H9 (cell line): ENCODE measurements at regions not wholly inside any gene's neighbourhood (a gene's known extent, or its start where the extent isn't known, plus 50 kb on each side); places are given as distances from the start of the nearest gene placed in this dataset.

Experiments used
- DNase-seq: peaks from one replicate; pipeline ENCODE4 v3.0.0-alpha.2; 2017
- H2AFZ ChIP-seq: one replicate; pipeline ENCODE4 v1.6.1; 2013; ENCODE audit warnings: mild to moderate bottlenecking, low read length, control low read depth, moderate library complexity
- H2AK5ac ChIP-seq: 2 replicates; pipeline ENCODE4 v1.6.1; 2013; ENCODE audit warnings: low read length, control low read depth, mixed read lengths; ENCODE audit not compliant: insufficient read length
- H2BK120ac ChIP-seq: one replicate; pipeline ENCODE4 v1.6.1; 2013; ENCODE audit warnings: low read depth, mild to moderate bottlenecking, low read length, control low read depth, inconsistent platforms; ENCODE audit not compliant: poor library complexity, severe bottlenecking
- H2BK12ac ChIP-seq: 2 replicates; pipeline ENCODE4 v1.6.1; 2013; ENCODE audit warnings: low read length, control low read depth, mixed read lengths, low read depth; ENCODE audit not compliant: insufficient read length
- H2BK15ac ChIP-seq: 2 replicates; pipeline ENCODE4 v1.6.1; 2013; ENCODE audit warnings: low read depth, low read length, control low read depth
- H2BK20ac ChIP-seq: one replicate; pipeline ENCODE4 v1.6.1; 2013; ENCODE audit warnings: low read depth, mild to moderate bottlenecking, low read length, control low read depth, inconsistent platforms; ENCODE audit not compliant: poor library complexity, severe bottlenecking
- H2BK5ac ChIP-seq: 2 replicates; pipeline ENCODE4 v1.6.1; 2013; ENCODE audit warnings: low read length, control low read depth, mixed read lengths; ENCODE audit not compliant: insufficient read length
- H3K14ac ChIP-seq: 2 replicates; pipeline ENCODE4 v1.6.1; 2013; ENCODE audit warnings: low read length, control low read depth; ENCODE audit not compliant: insufficient read depth
- H3K18ac ChIP-seq: 2 replicates; pipeline ENCODE4 v1.6.1; 2013; ENCODE audit warnings: low read depth, mild to moderate bottlenecking, mixed read lengths, low read length, control low read depth; ENCODE audit not compliant: insufficient read length
- H3K23ac ChIP-seq: 2 replicates; pipeline ENCODE4 v1.6.1; 2013; ENCODE audit warnings: low read length, control low read depth, mixed read lengths, low read depth; ENCODE audit not compliant: insufficient read length
- H3K23me2 ChIP-seq: 2 replicates; pipeline ENCODE4 v1.6.1; 2013; ENCODE audit warnings: low read depth, mild to moderate bottlenecking, mixed read lengths, low read length, control low read depth; ENCODE audit not compliant: insufficient read length, poor library complexity, severe bottlenecking
- H3K27ac ChIP-seq: 2 replicates; pipeline ENCODE4 v1.5.1; 2013; ENCODE audit warnings: low read length, control low read depth, mixed read lengths, low read depth; ENCODE audit not compliant: insufficient read length
- H3K27me3 ChIP-seq: 2 replicates; pipeline ENCODE4 v1.6.1; 2013; ENCODE audit warnings: low read length, control low read depth, inconsistent platforms; ENCODE audit not compliant: insufficient read depth
- H3K4ac ChIP-seq: 2 replicates; pipeline ENCODE4 v1.6.1; 2013; ENCODE audit warnings: low read depth, mild to moderate bottlenecking, control low read depth, inconsistent platforms, low read length, moderate library complexity
- H3K4me1 ChIP-seq: 2 replicates; pipeline ENCODE4 v1.6.1; 2013; ENCODE audit warnings: low read length, control low read depth, inconsistent platforms; ENCODE audit not compliant: insufficient read depth
- H3K4me2 ChIP-seq: 2 replicates; pipeline ENCODE4 v1.6.1; 2013; ENCODE audit warnings: low read length, control low read depth, mixed read lengths; ENCODE audit not compliant: insufficient read length, insufficient read depth
- H3K56ac ChIP-seq: 2 replicates; pipeline ENCODE4 v1.6.1; 2013; ENCODE audit warnings: low read depth, mild to moderate bottlenecking, mixed read lengths, low read length, control low read depth; ENCODE audit not compliant: insufficient read length
- H3K79me1 ChIP-seq: 2 replicates; pipeline ENCODE4 v1.6.1; 2013; ENCODE audit warnings: low read depth, mild to moderate bottlenecking, moderate library complexity, low read length, control low read depth, inconsistent platforms; ENCODE audit not compliant: insufficient read depth, poor library complexity, severe bottlenecking
- H3K79me2 ChIP-seq: 2 replicates; pipeline ENCODE4 v1.6.1; 2013; ENCODE audit warnings: low read length, control low read depth, inconsistent platforms; ENCODE audit not compliant: insufficient read depth
- H3K9ac ChIP-seq: 2 replicates; pipeline ENCODE4 v1.6.1; 2013; ENCODE audit warnings: low read length, control low read depth, mixed read lengths; ENCODE audit not compliant: insufficient read length; ENCODE audit errors: extremely low read depth
- H3K9me3 ChIP-seq: one replicate; pipeline ENCODE4 v1.6.1; 2013; ENCODE audit warnings: low read depth, low read length, inconsistent platforms; ENCODE audit not compliant: control insufficient read depth
- H3T11ph ChIP-seq: one replicate; pipeline ENCODE4 v1.6.1; 2013; ENCODE audit warnings: mild to moderate bottlenecking, low read length, control low read depth, inconsistent platforms
- H4K20me1 ChIP-seq: one replicate; pipeline ENCODE4 v1.6.1; 2013; ENCODE audit not compliant: control insufficient read depth, insufficient read length, insufficient read depth
- H4K5ac ChIP-seq: 2 replicates; pipeline ENCODE4 v1.6.1; 2013; ENCODE audit warnings: low read depth, mild to moderate bottlenecking, mixed read lengths, low read length, control low read depth; ENCODE audit not compliant: insufficient read length
- H4K8ac ChIP-seq: replicated peaks from 2 replicates; pipeline ENCODE4 v1.6.1; 2013; ENCODE audit warnings: low read length, control low read depth, mixed read lengths, low read depth; ENCODE audit not compliant: insufficient read length
- H4K91ac ChIP-seq: 2 replicates; pipeline ENCODE4 v1.6.1; 2013; ENCODE audit warnings: low read depth, mild to moderate bottlenecking, moderate library complexity, mixed read lengths, low read length, control low read depth; ENCODE audit not compliant: insufficient read length
- H3K27ac Mint-ChIP-seq, 3 experiments: 2 replicates in 2 of 3; 3 replicates in 1 of 3; pipeline ENCODE4 v1.8.0; 2020 to 2021; ENCODE audit warnings: mixed read lengths in 3 of 3, mild to moderate bottlenecking in 1 of 3, moderate library complexity in 1 of 3
- H3K27me3 Mint-ChIP-seq: 2 replicates; pipeline ENCODE4 v1.8.0; 2021; ENCODE audit warnings: low read depth, mild to moderate bottlenecking, moderate library complexity, mixed read lengths
- H3K36me3 Mint-ChIP-seq, 3 experiments: 2 replicates in 2 of 3; 3 replicates in 1 of 3; pipeline ENCODE4 v1.8.0; 2020 to 2021; ENCODE audit warnings: low read depth in 3 of 3, mixed read lengths in 3 of 3; ENCODE audit not compliant: insufficient read depth in 1 of 3
- H3K4me1 Mint-ChIP-seq, 2 experiments: 2 replicates each; pipeline ENCODE4 v1.8.0; 2020; ENCODE audit warnings: mixed read lengths in 2 of 2
- H3K4me3 Mint-ChIP-seq, 2 experiments: 2 replicates in 1 of 2; 3 replicates in 1 of 2; pipeline ENCODE4 v1.8.0; 2020 to 2021; ENCODE audit warnings: mild to moderate bottlenecking in 2 of 2, mixed read lengths in 2 of 2, moderate library complexity in 1 of 2
- H3K9me3 Mint-ChIP-seq, 2 experiments: 2 replicates in 1 of 2; 3 replicates in 1 of 2; pipeline ENCODE4 v1.8.0; 2020; ENCODE audit warnings: mild to moderate bottlenecking in 2 of 2, mixed read lengths in 2 of 2, moderate library complexity in 1 of 2
- WGBS: extraction: QIAGEN DNeasy Blood & Tissue Kit; methylation state at CpG from one replicate; pipeline ENCODE4 v1.1.7; 2013; ENCODE audit warnings: missing lambda C conversion rate, low lambda C conversion rate, mixed read lengths; ENCODE audit not compliant: insufficient read length; ENCODE audit errors: extremely low coverage; 5-methylcytosine and 5-hydroxymethylcytosine counted together
- TF ChIP-seq, protein P1 (sequence below): fragments of 200-600 bp; sonication (generic); conservative IDR thresholded peaks from 3 replicates; pipeline ENCODE4 v1.8.0; 2021; ENCODE audit warnings: antibody characterized with exemption, mild to moderate bottlenecking

DNA sequence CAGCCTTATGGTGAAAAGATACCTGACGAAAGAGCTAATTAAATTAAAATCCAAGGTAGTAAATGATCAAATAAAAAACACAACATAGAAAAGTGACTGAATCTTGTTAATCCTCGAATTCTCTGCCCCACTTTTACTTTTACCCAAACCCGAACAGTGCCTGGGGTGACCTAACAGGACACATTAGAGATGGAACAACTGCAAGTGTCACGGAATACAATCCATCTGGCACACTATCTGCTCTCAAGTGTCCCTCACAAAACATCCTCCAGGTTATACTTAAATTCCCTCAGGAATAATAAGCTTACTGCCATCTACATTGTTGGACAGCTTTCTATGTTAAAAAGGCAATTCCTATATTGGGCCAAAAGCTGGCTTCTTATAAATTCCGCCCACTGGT, 236.3 kb upstream of the SLC14A2 start:
- H3K27me3 Mint-ChIP-seq: peaks cover 8% of the 10 kb centered on the region
- Histone ChIP-seq H3K79me2 (no peaks in the 10 kb centered on the region), H3K14ac (no peak overlapping the region)

More for the DNA sequence above, 236.3 kb upstream of the SLC14A2 start:
- Mint-ChIP-seq H3K9me3 (no peaks in the 10 kb centered on the region), H3K4me3 (no peak overlapping the region), H3K27ac (peak overlapping the region in 1 of 3 experiments; percentile 27; a peak in 1 of 7 replicates), H3K36me3 (no peaks in the 10 kb centered on the region), H3K4me1 (peaks cover 0 to 2% of the 10 kb centered on the region in 2 experiments; a peak in 2 of 4 replicates)
- Histone ChIP-seq H4K91ac (no peak overlapping the region), H3K9ac (no peak overlapping the region), H3T11ph (no peak overlapping the region), H3K4me2 (no peak overlapping the region), H3K27ac (no peak overlapping the region), H3K4me1 (no peaks in the 10 kb centered on the region), H4K5ac (no peak overlapping the region), H2BK5ac (no peak overlapping the region), H3K23ac (no peak overlapping the region), H2BK20ac (no peak overlapping the region), H4K20me1 (no peaks in the 10 kb centered on the region), H3K23me2 (no peaks in the 10 kb centered on the region), H4K8ac (no peak overlapping the region), H2AFZ (no peak overlapping the region), H3K79me1 (no peaks in the 10 kb centered on the region), H2AK5ac (no peak overlapping the region), H2BK12ac (no peak overlapping the region), H3K4ac (no peak overlapping the region), H2BK120ac (no peak overlapping the region), H2BK15ac (no peak overlapping the region), H3K18ac (no peak overlapping the region), H3K27me3 (no peaks in the 10 kb centered on the region), H3K56ac (no peak overlapping the region), H3K9me3 (no peaks in the 10 kb centered on the region)
- DNase-seq: no peak
- WGBS: no CpG with 5 or more reads among the region's 5 CpGs
- TF ChIP-seq, protein P1, sequence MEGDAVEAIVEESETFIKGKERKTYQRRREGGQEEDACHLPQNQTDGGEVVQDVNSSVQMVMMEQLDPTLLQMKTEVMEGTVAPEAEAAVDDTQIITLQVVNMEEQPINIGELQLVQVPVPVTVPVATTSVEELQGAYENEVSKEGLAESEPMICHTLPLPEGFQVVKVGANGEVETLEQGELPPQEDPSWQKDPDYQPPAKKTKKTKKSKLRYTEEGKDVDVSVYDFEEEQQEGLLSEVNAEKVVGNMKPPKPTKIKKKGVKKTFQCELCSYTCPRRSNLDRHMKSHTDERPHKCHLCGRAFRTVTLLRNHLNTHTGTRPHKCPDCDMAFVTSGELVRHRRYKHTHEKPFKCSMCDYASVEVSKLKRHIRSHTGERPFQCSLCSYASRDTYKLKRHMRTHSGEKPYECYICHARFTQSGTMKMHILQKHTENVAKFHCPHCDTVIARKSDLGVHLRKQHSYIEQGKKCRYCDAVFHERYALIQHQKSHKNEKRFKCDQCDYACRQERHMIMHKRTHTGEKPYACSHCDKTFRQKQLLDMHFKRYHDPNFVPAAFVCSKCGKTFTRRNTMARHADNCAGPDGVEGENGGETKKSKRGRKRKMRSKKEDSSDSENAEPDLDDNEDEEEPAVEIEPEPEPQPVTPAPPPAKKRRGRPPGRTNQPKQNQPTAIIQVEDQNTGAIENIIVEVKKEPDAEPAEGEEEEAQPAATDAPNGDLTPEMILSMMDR: no peak
